ENCODE measurements at regions not wholly inside any gene's neighbourhood (a gene's known extent, or its start where the extent isn't known, plus 50 kb on each side); places are given as distances from the start of the nearest gene placed in this dataset.
"Not testable (repeated sequence)": the region's sequence is repeated elsewhere in the genome, so short reads cannot be mapped to it uniquely, and the experiment has no call there.

GRCh38 chr4:189631568-189631916 lies 309.1 kb upstream of the FRG1 start:
- TF ChIP-seq POLR2AphosphoS5, CTCF (IDR thresholded peaks at IDR 0.05): not testable (repeated sequence)
